ENCODE measurements at regions not wholly inside any gene's neighbourhood (a gene's known extent, or its start where the extent isn't known, plus 50 kb on each side); places are given as distances from the start of the nearest gene placed in this dataset.

GRCh38 chr9:95609426-95609825, 92.7 kb upstream of the PTCH1 start:
- no peak for TF ChIP-seq EZH2phosphoT487 (IDR thresholded peaks at IDR 0.05; ENCODE audit: borderline replicate concordance)
- no peak for TF ChIP-seq ZFX (IDR thresholded peaks at IDR 0.05)
